ENCODE measurements at regions not wholly inside any gene's neighbourhood (a gene's known extent, or its start where the extent isn't known, plus 50 kb on each side); places are given as distances from the start of the nearest gene placed in this dataset.
A peak's percentile ranks its signal among the peaks of the same experiment; 100 is the strongest.
"Not testable (repeated sequence)": the region's sequence is repeated elsewhere in the genome, so short reads cannot be mapped to it uniquely, and the experiment has no call there.

GRCh38 chr13:26484196-26484595 lies 73.3 kb upstream of the WASF3 start:
- DNase-seq (ENCODE audit: low spot score): no peak

GRCh38 chr13:26485288-26485687 lies 72.2 kb upstream of the WASF3 start:
- no peak for DNase-seq (ENCODE audit: low spot score)

- no peak for DNase-seq (ENCODE audit: low spot score)
Measured at GRCh38 chr13:26485786-26486185, 71.7 kb upstream of the WASF3 start.

- DNase-seq (ENCODE audit: low spot score): no peak
Measured at GRCh38 chr13:26486550-26486949, 70.9 kb upstream of the WASF3 start.

- no peak for DNase-seq (ENCODE audit: low spot score)
Measured at GRCh38 chr13:26487781-26488180, 69.7 kb upstream of the WASF3 start.

GRCh38 chr13:26488236-26489003 lies 69.1 kb upstream of the WASF3 start:
- no peak for DNase-seq (ENCODE audit: low spot score)

- DNase-seq (ENCODE audit: low spot score): not testable (repeated sequence)
Measured at GRCh38 chr13:26492301-26492700, 65.2 kb upstream of the WASF3 start.

- DNase-seq (ENCODE audit: low spot score): no peak
Measured at GRCh38 chr13:26494571-26495195, 62.8 kb upstream of the WASF3 start.

- no peak for DNase-seq (ENCODE audit: low spot score)
Measured at GRCh38 chr13:26495750-26496149, 61.7 kb upstream of the WASF3 start.

- peak; percentile 33 for DNase-seq (ENCODE audit: low spot score)
Measured at GRCh38 chr13:26497968-26498511, 59.4 kb upstream of the WASF3 start.

GRCh38 chr13:26498656-26499601 lies 58.6 kb upstream of the WASF3 start:
- peak; percentile 78 for DNase-seq (ENCODE audit: low spot score)

GRCh38 chr13:26500618-26501320 lies 56.7 kb upstream of the WASF3 start:
- no peak for DNase-seq (ENCODE audit: low spot score)

GRCh38 chr13:26501641-26502040 lies 55.8 kb upstream of the WASF3 start:
- DNase-seq (ENCODE audit: low spot score): no peak

- no peak for DNase-seq (ENCODE audit: low spot score)
Measured at GRCh38 chr13:26502826-26503225, 54.7 kb upstream of the WASF3 start.

GRCh38 chr13:26503826-26504594 lies 53.5 kb upstream of the WASF3 start:
- no peak for DNase-seq (ENCODE audit: low spot score)

Data from kidney tubule cell (primary cell).